ENCODE measurements at regions not wholly inside any gene's neighbourhood (a gene's known extent, or its start where the extent isn't known, plus 50 kb on each side); places are given as distances from the start of the nearest gene placed in this dataset.

DNA sequence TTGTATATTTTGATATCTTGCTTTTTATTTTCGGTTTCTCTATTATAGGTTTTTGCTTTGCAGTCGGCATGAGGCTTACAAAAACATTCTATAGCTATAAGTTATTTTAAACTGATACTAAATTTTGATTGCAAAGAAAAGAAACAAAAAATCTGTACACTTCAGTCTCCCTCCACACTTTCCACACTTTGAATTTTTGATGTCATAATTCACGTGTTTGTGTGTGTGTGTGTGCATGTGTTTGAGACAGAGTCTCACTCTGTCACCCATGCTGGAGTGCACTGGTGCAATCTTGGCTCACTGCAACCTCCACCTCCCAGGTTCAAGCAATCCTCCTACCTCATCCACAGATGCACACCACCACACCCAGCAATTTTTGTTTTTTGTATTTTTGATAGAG is 124.9 kb downstream of the MRPS30 start:
- TF ChIP-seq CTCF (IDR thresholded peaks at IDR 0.05) (no peak), ZNF416 (CRISPR knock-in tag; IDR thresholded peaks at IDR 0.05) (no peak), ATF1 (CRISPR knock-in tag; IDR thresholded peaks at IDR 0.05) (no peak)
- TF ChIP-seq, protein P1, sequence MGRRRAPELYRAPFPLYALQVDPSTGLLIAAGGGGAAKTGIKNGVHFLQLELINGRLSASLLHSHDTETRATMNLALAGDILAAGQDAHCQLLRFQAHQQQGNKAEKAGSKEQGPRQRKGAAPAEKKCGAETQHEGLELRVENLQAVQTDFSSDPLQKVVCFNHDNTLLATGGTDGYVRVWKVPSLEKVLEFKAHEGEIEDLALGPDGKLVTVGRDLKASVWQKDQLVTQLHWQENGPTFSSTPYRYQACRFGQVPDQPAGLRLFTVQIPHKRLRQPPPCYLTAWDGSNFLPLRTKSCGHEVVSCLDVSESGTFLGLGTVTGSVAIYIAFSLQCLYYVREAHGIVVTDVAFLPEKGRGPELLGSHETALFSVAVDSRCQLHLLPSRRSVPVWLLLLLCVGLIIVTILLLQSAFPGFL (CRISPR knock-in tag; IDR thresholded peaks at IDR 0.05; ENCODE audit: borderline replicate concordance), result no peak
- TF ChIP-seq, protein P2, sequence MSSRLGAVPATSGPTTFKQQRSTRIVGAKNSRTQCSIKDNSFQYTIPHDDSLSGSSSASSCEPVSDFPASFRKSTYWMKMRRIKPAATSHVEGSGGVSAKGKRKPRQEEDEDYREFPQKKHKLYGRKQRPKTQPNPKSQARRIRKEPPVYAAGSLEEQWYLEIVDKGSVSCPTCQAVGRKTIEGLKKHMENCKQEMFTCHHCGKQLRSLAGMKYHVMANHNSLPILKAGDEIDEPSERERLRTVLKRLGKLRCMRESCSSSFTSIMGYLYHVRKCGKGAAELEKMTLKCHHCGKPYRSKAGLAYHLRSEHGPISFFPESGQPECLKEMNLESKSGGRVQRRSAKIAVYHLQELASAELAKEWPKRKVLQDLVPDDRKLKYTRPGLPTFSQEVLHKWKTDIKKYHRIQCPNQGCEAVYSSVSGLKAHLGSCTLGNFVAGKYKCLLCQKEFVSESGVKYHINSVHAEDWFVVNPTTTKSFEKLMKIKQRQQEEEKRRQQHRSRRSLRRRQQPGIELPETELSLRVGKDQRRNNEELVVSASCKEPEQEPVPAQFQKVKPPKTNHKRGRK (CRISPR knock-in tag; IDR thresholded peaks at IDR 0.05; ENCODE audit: borderline replicate concordance), result no peak

Data from WTC11 (cell line).